Stimulated activated naive CD4-positive, alpha-beta T cell (primary cell): ENCODE measurements at regions not wholly inside any gene's neighbourhood (a gene's known extent, or its start where the extent isn't known, plus 50 kb on each side); places are given as distances from the start of the nearest gene placed in this dataset.

Source experiments
- DNase-seq, 6 experiments: peaks; one replicate each; lab custom pipeline; 2025; lab: John Stamatoyannopoulos, UW

GRCh38 chr5:168056499-168057182 is 234.8 kb upstream of the WWC1 start:
- DNase-seq, result no peak

DNA sequence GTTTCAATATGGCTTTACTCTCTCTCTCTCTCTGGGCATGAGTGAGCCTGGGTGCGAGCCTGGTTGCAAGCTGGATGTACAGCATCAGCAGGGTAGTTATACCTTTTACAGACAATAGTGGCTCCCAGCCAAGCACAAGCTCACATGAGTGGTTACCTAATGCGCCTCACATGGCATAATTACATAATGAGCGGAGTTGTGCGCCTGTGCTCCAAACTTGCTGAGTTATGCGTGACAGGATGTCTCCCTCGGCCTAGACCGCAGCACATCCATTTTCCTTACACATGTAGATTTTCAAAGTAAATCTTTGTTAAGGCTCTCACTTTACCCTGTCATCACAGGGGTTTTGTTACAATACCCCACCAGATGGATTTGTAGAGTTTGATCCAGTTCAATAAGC is 233.5 kb upstream of the WWC1 start:
- DNase-seq, result no peak

- DNase-seq, result no peak
Observed at GRCh38 chr5:168059131-168059530, 232.3 kb upstream of the WWC1 start.

DNA sequence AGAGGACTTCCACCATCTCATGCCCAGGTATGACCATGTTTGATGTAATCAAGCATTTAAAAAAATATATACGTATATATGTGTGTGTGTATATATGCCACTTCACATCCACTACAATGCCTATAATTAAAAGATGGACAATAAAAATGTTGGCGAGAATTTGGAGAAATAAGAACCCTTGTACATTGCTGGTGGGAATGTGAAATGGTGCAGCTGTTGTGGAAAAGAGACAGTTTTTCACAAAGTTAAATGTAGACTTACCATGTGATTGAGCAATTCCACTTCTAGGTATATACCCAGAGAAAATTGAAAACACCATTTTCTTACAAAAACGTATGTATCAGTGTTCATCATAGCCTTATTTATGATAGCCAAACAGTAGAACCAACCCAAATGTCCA is 229.2 kb upstream of the WWC1 start:
- no peak for DNase-seq

DNA sequence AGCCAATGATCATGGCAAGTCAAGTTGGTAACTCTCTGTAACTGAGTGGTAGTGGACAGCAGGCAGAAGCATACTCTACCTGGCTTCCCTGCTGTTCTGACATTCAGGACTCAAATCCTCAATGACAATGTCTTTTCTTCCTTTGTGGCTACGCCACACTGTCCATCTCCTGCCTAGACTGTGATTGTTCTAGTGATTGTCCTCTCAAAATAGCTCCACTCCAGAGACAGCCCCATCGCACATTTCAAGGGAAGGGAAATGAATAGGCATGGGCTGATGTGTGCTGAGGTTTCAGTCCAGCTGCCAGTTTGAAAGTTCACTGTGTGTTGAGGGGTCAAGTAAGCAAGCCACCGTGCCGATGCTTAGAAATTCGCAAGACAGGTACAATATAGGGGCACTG is 227.0 kb upstream of the WWC1 start:
- no peak for DNase-seq

GRCh38 chr5:168064933-168065622 is 226.4 kb upstream of the WWC1 start:
- no peak for DNase-seq

- DNase-seq, result no peak
Observed at GRCh38 chr5:168066536-168067208, 224.8 kb upstream of the WWC1 start.

DNA sequence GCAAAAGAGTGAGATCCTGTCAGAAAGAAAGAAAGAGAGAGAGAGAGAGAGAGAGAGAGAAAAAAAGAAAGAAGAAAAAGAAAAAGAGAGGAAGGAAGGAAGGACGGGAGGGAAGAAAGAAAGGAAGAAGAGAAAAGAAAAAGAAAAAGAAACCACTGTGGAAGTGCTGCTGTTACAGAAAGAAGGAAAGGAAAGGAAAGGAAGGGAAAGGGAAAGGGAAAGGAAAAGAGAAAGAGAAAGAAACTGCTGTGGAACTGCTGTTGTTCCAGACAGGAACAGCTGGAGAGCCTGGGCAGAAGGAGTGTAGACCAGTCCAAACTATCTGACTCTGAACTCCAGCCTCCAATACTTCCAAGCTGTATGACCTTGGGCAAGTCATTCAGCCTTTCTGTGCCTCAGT is 220.7 kb upstream of the WWC1 start:
- DNase-seq, result no peak

DNA sequence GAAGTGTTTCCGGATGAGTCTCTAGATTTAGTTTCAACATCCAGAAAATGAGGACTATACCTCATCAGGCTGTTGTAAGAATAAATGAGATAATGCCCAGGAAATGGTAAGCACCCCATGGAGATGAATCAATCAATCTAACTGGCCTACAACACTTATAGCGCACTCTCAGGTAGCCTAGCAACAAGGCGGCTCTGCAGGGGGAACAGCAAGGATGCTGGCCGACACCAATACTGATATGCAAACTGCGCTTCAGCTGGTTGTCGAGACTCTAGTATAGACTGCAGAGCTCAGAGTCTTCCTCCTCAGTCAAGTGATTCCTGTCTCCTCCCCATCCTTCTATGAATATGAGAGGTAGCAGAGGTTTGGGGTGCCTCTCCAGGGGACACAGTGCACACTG is 218.8 kb upstream of the WWC1 start:
- DNase-seq, result no peak

DNA sequence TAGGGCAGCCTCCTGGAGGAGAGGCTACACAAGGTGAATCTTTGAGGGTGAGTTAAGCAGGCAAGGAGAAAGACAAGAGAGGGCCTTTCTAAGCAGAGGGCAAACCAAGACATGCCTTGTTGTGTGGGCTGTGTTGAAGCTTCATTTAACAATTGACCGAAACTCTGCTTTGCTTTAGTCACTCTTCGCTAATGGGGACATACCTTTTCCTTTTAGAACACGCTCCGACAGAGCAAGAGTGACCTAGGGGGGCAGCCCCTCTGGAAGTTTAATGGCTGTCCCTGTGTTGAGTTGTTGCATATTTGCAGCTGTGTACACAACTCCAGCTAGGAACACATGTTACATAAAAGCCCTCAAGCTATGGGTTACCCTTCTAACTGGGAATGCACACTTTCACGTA is 218.1 kb upstream of the WWC1 start:
- DNase-seq, result no peak

- no peak for DNase-seq
Observed at GRCh38 chr5:168073991-168074800, 217.2 kb upstream of the WWC1 start.

- no peak for DNase-seq
Observed at GRCh38 chr5:168075387-168075786, 216.1 kb upstream of the WWC1 start.

DNA sequence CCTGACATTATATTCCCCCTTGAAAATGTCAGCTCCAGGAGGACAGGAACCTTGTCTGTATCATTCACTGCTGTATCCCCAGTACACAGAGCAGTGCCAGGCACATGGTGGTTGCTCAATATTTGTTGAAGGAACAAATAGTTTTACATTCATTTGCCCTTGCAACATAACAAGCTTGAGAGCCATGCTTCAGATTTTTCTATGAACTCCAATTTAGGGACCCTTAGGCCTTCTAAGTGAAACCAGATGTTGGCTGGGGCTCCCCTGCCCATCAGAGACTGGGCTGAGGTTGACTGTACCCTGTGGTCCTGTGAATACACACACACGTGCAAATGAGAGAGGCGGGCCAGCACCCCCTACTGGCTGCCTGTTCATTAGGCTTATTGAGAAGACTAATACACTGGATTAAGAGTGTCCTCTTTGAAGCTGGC is 214.9 kb upstream of the WWC1 start:
- no peak for DNase-seq

- no peak for DNase-seq
Observed at GRCh38 chr5:168085261-168086031, 206.0 kb upstream of the WWC1 start.

GRCh38 chr5:168086104-168086610 is 205.3 kb upstream of the WWC1 start:
- DNase-seq, result no peak

DNA sequence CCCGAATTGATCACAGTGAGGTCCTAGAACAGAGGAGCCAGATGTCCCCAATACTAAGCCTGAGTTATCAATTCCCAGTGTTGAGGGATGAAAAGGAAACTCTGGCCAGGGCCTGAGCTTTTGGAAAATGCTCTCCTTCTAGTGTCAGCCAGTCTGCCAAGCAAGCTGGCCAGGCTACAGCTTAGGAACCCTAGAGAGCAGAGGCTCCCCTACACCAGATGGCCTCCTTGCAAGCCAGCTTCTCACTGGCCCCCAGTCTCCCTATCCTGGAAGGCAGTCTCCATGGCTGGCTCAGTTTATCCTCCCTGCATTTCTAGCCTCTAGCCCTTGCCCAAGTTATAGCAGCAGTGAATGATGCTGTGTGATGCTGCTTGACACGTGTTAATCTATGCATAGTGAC is 204.7 kb upstream of the WWC1 start:
- DNase-seq, result no peak

DNA sequence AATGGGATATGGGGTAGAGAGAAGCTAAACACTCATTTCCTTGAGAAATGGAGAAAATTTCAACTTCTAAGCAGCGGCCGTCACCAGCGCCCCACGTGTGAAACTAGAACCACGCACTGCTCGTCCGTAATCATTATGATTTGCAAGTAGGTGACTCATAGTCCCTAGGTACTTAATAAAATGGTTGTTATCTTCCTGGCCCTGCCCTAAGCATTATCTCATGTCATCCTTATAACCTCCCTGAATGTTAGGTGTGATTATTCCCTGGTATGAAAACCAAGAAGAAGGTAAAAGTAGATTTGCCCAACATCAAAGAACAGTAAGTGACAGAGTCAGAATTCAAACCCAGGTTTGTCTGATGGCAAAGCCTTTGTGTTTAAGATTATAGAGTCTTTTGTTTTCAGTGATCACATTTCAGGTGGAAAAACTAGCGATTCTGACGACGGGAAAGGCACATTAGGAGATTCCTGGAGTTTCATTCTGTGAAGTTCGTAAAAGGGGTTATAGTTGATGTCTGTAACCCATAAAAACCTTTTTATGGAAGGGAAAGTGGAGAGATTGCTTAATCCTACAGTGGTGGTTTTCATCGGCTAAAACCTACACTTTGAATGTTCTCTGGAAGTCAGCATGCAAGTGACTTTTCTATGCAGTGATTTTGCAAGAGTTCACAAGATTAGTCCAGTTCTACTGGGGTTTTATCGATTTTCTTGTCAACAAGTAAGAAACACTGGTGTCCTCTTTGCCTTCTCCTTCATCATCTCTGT is 202.9 kb upstream of the WWC1 start:
- DNase-seq, result no peak

- DNase-seq, result no peak
Observed at GRCh38 chr5:168089201-168089887, 202.1 kb upstream of the WWC1 start.

DNA sequence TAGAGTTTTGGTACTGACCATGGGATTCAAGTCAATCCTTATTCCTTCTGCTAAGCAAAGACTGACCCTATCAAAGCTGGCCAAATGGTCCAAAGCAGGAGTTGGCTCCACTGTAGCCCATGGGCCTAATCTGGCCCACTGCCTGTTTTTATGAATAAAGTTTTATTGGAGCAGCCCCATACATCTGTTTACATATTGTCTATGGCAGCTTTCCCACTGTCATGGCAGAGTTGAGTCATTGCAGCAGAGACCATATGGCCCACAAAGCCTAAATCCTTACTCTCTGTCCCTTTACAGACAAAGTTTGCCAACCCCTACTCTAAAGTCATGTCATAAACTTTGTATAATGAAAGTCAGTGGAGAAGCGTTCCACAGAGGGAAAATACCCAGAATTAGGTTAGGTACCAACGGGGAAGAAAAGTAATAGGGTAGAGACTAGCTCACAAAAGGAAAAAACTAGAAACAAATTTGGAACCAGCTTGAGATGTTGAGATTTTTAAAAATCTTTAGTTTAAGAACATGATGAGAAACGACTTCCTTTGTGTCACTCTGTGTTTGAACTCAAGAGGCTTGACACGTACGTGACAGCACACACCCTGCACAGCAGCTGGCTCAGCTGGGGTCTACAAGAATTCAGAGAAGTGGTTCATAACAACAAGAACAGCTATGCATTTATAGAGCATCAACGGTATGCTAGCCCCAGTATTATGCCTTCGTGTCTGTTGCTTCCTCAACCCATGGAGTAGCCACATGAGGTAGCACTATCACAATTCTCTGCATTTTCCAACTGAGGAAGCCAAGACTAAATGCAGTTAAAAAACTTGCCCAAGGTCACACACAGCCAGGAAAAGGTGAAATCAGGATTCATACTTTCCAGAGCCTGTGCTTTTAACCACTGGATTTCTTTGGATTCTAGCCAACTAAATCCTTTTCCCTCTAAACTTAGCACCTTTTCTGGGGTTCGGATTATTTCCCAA is 198.9 kb upstream of the WWC1 start:
- DNase-seq, result no peak
